ENCODE measurements at regions not wholly inside any gene's neighbourhood (a gene's known extent, or its start where the extent isn't known, plus 50 kb on each side); places are given as distances from the start of the nearest gene placed in this dataset.

GRCh38 chr16:59121411-59122261 is 387.5 kb upstream of the GOT2 start:
- TF ChIP-seq GATA2 (IDR thresholded peaks at IDR 0.05; ENCODE audit: low read depth, low read length) = no peak
- TF ChIP-seq GATA3 (IDR thresholded peaks at IDR 0.05; ENCODE audit: low read depth, low read length) = no peak

All from SH-SY5Y (cell line).